Chondrocyte (in vitro differentiated cells): ENCODE measurements at regions not wholly inside any gene's neighbourhood (a gene's known extent, or its start where the extent isn't known, plus 50 kb on each side); places are given as distances from the start of the nearest gene placed in this dataset.

Experiments
- DNase-seq: peaks from one replicate; pipeline ENCODE4 v3.0.0; 2021; ENCODE audit warnings: mixed read lengths, low spot score
- H3K27ac Mint-ChIP-seq: one replicate; pipeline ENCODE4 v1.8.0; 2021; ENCODE audit warnings: mild to moderate bottlenecking, moderate library complexity, mixed read lengths; ENCODE audit not compliant: unreplicated experiment
- H3K27me3 Mint-ChIP-seq: 2 replicates; pipeline ENCODE4 v1.8.0; 2021; ENCODE audit warnings: low read depth, mixed read lengths
- H3K36me3 Mint-ChIP-seq: 2 replicates; pipeline ENCODE4 v1.8.0; 2021; ENCODE audit warnings: low read depth, mixed read lengths
- H3K4me1 Mint-ChIP-seq: 2 replicates; pipeline ENCODE4 v1.8.0; 2021; ENCODE audit warnings: low read depth, mild to moderate bottlenecking, mixed read lengths
- H3K4me3 Mint-ChIP-seq: one replicate; pipeline ENCODE4 v1.8.0; 2021; ENCODE audit warnings: mild to moderate bottlenecking, moderate library complexity, mixed read lengths; ENCODE audit not compliant: unreplicated experiment
- H3K9me3 Mint-ChIP-seq: 2 replicates; pipeline ENCODE4 v1.8.0; 2021; ENCODE audit warnings: low read depth, mixed read lengths
- CTCF ChIP-seq: fragments of 200-600 bp; sonication (generic); IDR thresholded peaks from 2 replicates; pipeline ENCODE4 v1.5.0; 2021; ENCODE audit warnings: antibody characterized with exemption, mild to moderate bottlenecking, moderate library complexity

GRCh38 chr2:129490641-129491040 lies 488.8 kb upstream of the RAB6C start:
- Mint-ChIP-seq H3K27ac (no peak overlapping the region), H3K36me3 (no peaks in the 10 kb centered on the region), H3K4me1 (no peaks in the 10 kb centered on the region), H3K27me3 (peaks cover 2% of the 10 kb centered on the region), H3K9me3 (peaks cover 4% of the 10 kb centered on the region), H3K4me3 (no peak overlapping the region)
- DNase-seq: no peak
- TF ChIP-seq CTCF: no peak

- Mint-ChIP-seq H3K27ac (no peak overlapping the region), H3K9me3 (peaks cover 4% of the 10 kb centered on the region), H3K4me3 (no peak overlapping the region), H3K27me3 (peaks cover 2% of the 10 kb centered on the region), H3K36me3 (no peaks in the 10 kb centered on the region), H3K4me1 (no peaks in the 10 kb centered on the region)
- DNase-seq: no peak
- no peak for TF ChIP-seq CTCF
Measured at GRCh38 chr2:129491308-129491707, 488.2 kb upstream of the RAB6C start.

GRCh38 chr2:129492548-129492947 lies 486.9 kb upstream of the RAB6C start:
- H3K27me3 Mint-ChIP-seq: peaks cover 2% of the 10 kb centered on the region
- no peak overlapping the region for H3K4me3 Mint-ChIP-seq
- H3K36me3 Mint-ChIP-seq: no peaks in the 10 kb centered on the region
- no peak overlapping the region for H3K27ac Mint-ChIP-seq
- DNase-seq: no peak
- H3K9me3 Mint-ChIP-seq: no peaks in the 10 kb centered on the region
- H3K4me1 Mint-ChIP-seq: no peaks in the 10 kb centered on the region
- TF ChIP-seq CTCF: no peak

- H3K36me3 Mint-ChIP-seq: no peaks in the 10 kb centered on the region
- no peaks in the 10 kb centered on the region for H3K4me1 Mint-ChIP-seq
- no peak for TF ChIP-seq CTCF
- DNase-seq: no peak
- H3K27ac Mint-ChIP-seq: no peak overlapping the region
- no peak overlapping the region for H3K4me3 Mint-ChIP-seq
- H3K27me3 Mint-ChIP-seq: no peaks in the 10 kb centered on the region
- no peaks in the 10 kb centered on the region for H3K9me3 Mint-ChIP-seq
Measured at GRCh38 chr2:129499747-129500146, 479.7 kb upstream of the RAB6C start.

- H3K27me3 Mint-ChIP-seq: no peaks in the 10 kb centered on the region
- H3K9me3 Mint-ChIP-seq: peaks cover 7% of the 10 kb centered on the region
- DNase-seq: no peak
- no peaks in the 10 kb centered on the region for H3K4me1 Mint-ChIP-seq
- H3K27ac Mint-ChIP-seq: no peak overlapping the region
- no peak for TF ChIP-seq CTCF
- H3K4me3 Mint-ChIP-seq: no peak overlapping the region
- no peaks in the 10 kb centered on the region for H3K36me3 Mint-ChIP-seq
Measured at GRCh38 chr2:129502781-129503180, 476.7 kb upstream of the RAB6C start.
